Heart right ventricle (tissue), 16 donors: ENCODE measurements at regions not wholly inside any gene's neighbourhood (a gene's known extent, or its start where the extent isn't known, plus 50 kb on each side); places are given as distances from the start of the nearest gene placed in this dataset.

Experiments used
- ATAC-seq, 8 donors: fragments of 200-7000 bp; cut with Tn5 transposase; one replicate each; pipeline ENCODE4 v1.9.1; 2020; ENCODE audit warnings: mild to moderate bottlenecking in 8 of 8, moderate library complexity in 8 of 8, moderate number of reproducible peaks in 1 of 8
- DNase-seq, 2 donors: peaks; one replicate each; pipeline ENCODE4 v3.0.0-alpha.2; 2020
- H3K27ac ChIP-seq, 10 donors: fragments of 200-600 bp; sonication (generic) in 2 of 10; one replicate each; pipeline versions ENCODE4 v1.5.0 to v1.8.0; 2020 to 2022; ENCODE audit warnings: mild to moderate bottlenecking in 3 of 10
- H3K27me3 ChIP-seq, 7 donors: fragments of 200-600 bp; one replicate each; pipeline ENCODE4 v1.8.0; 2021 to 2022; ENCODE audit warnings: mild to moderate bottlenecking in 2 of 7
- H3K36me3 ChIP-seq, 9 donors: fragments of 200-600 bp; sonication (generic) in 1 of 9; one replicate each; pipeline versions ENCODE4 v1.5.0 to v1.8.0; 2020 to 2022; ENCODE audit warnings: mild to moderate bottlenecking in 2 of 9
- H3K4me1 ChIP-seq, 9 donors: fragments of 200-600 bp; sonication (generic) in 1 of 9; one replicate each; pipeline versions ENCODE4 v1.5.0 to v1.8.0; 2020 to 2022; ENCODE audit warnings: mild to moderate bottlenecking in 4 of 9
- H3K4me3 ChIP-seq, 10 donors: fragments of 200-600 bp; sonication (generic) in 2 of 10; one replicate each; pipeline versions ENCODE4 v1.5.0 to v1.8.0; 2020 to 2022; ENCODE audit warnings: mild to moderate bottlenecking in 7 of 10, moderate library complexity in 2 of 10
- H3K9me3 ChIP-seq, 11 donors: fragments of 200-600 bp in 10 of 11; sonication (generic) in 2 of 11; one replicate each; pipeline versions ENCODE4 v1.5.0 to v1.8.0; 2013 to 2022; ENCODE audit warnings: mild to moderate bottlenecking in 2 of 11, control low read depth in 1 of 11, moderate library complexity in 1 of 11
- CTCF ChIP-seq, 9 donors: fragments of 200-600 bp; sonication (generic) in 2 of 9; IDR thresholded peaks; one replicate each; pipeline versions ENCODE4 v1.5.0 to v1.8.0; 2021 to 2022; ENCODE audit warnings: antibody characterized with exemption in 9 of 9, mild to moderate bottlenecking in 5 of 9, moderate library complexity in 1 of 9
- WGBS, 2 donors: extraction: QIAGEN DNeasy Blood & Tissue Kit; methylation state at CpG; one replicate each; pipeline ENCODE4 v1.1.7; 2013; ENCODE audit warnings: inconsistent platforms in 1 of 2; 5-methylcytosine and 5-hydroxymethylcytosine counted together
- intact Hi-C, 10 donors: fragments of 100-400 bp; cut with DNase I; formaldehyde crosslinking; loops; one replicate each; pipeline versions ENCODE4 v1.11.1 to v1.14.2; 2022
- donor health status: Arrhythmogenic right ventricular cardiomyopathy.
- donor health status: ischemic (EF 13 %, LVEDD 7.1; RV severe dilation, severe dysfunction).
- donor health status: healthy with polysubstance abuse.
- donor health status: DM: no; HTN: yes; CAD: no.
- donor health status: DM: no; HTN: no; CAD: no.
- donor health status: ischemic (EF 25% LVEDD 6.9; RV normal size, moderate dysfunction).
- donor health status: ischemic (EF 25% LVEDD 5.7; RV mildly dilated, moderate dysfunction).
- donor health status: healthy.
- donor health status: DM: yes; HTN: yes; CAD: no.
- donor health status: Ischemic cardiomyopathy.
- donor health status: ischemic (EF 35%, LVEDD 5.7; RV mildly dilated, moderate dysfunction).
- donor health status: nonischemic (EF 11% LVEDD 7.7; RV severe dilation, severe dysfunction).
- donor health status: DM: yes; HTN: yes; CAD: no.
- donor health status: PGD.
- donor health status: ischemic (EF 29% LVEDD 5.4; RV normal size, mild dysfunction).
- donor health status: nonischemic (EF 23%, LVEDD 6.1; RV moderate dilation, normal function).

- no peaks in the 10 kb centered on the region for H3K9me3 ChIP-seq
- H3K4me3 ChIP-seq: no peak overlapping the region
- H3K27me3 ChIP-seq: no peaks in the 10 kb centered on the region
- ATAC-seq: no peak
- WGBS, 2 donors: 65 to 71% methylated on average over 3 of the region's 3 CpGs
- H3K4me1 ChIP-seq: peaks cover 0 to 7% (median 0%) of the 10 kb centered on the region in 9 donors
- DNase-seq: no peak
- H3K36me3 ChIP-seq: no peaks in the 10 kb centered on the region
- no peak for TF ChIP-seq CTCF (IDR thresholded peaks at IDR 0.05)
- intact Hi-C loops: no loop called here
- H3K27ac ChIP-seq: no peak overlapping the region
Observed at GRCh38 chr1:239537795-239538194, 151.4 kb downstream of the CHRM3 start.

GRCh38 chr1:239538239-239538988 is 152.0 kb downstream of the CHRM3 start:
- no peak for TF ChIP-seq CTCF (IDR thresholded peaks at IDR 0.05)
- intact Hi-C loops: no loop called here
- Histone ChIP-seq H3K36me3 (no peaks in the 10 kb centered on the region), H3K27ac (no peak overlapping the region), H3K4me3 (no peak overlapping the region), H3K4me1 (peaks cover 0 to 7% (median 0%) of the 10 kb centered on the region in 9 donors), H3K9me3 (no peaks in the 10 kb centered on the region), H3K27me3 (no peaks in the 10 kb centered on the region)
- DNase-seq (peak in 1 of 2 donors; percentile 4), ATAC-seq (no peak)
- 41 to 43% methylated on average over 2 of the region's 2 CpGs for WGBS, 2 donors

- H3K9me3 ChIP-seq: no peaks in the 10 kb centered on the region
- peaks cover 0 to 7% (median 0%) of the 10 kb centered on the region in 9 donors for H3K4me1 ChIP-seq
- no peak for ATAC-seq
- H3K36me3 ChIP-seq: no peaks in the 10 kb centered on the region
- TF ChIP-seq CTCF (IDR thresholded peaks at IDR 0.05): no peak
- 67 to 70% methylated on average over 2 of the region's 2 CpGs for WGBS, 2 donors
- H3K27me3 ChIP-seq: no peaks in the 10 kb centered on the region
- H3K27ac ChIP-seq: no peak overlapping the region
- intact Hi-C loops: no loop called here
- H3K4me3 ChIP-seq: no peak overlapping the region
- no peak for DNase-seq
Observed at GRCh38 chr1:239539051-239539450, 152.7 kb downstream of the CHRM3 start.

GRCh38 chr1:239539812-239540211 is 153.4 kb downstream of the CHRM3 start:
- DNase-seq (no peak), ATAC-seq (no peak)
- H3K27me3 ChIP-seq: no peaks in the 10 kb centered on the region
- H3K27ac ChIP-seq: no peak overlapping the region
- H3K9me3 ChIP-seq: no peaks in the 10 kb centered on the region
- no peaks in the 10 kb centered on the region for H3K36me3 ChIP-seq
- intact Hi-C loops: no loop called here
- peaks cover 0 to 7% (median 0%) of the 10 kb centered on the region in 9 donors for H3K4me1 ChIP-seq
- no peak overlapping the region for H3K4me3 ChIP-seq
- no peak for TF ChIP-seq CTCF (IDR thresholded peaks at IDR 0.05)
- 70 to 74% methylated on average over 4 of the region's 4 CpGs for WGBS, 2 donors
